Urinary bladder (tissue), 3 donors: ENCODE measurements at regions not wholly inside any gene's neighbourhood (a gene's known extent, or its start where the extent isn't known, plus 50 kb on each side); places are given as distances from the start of the nearest gene placed in this dataset.
"Not testable (repeated sequence)": the region's sequence is repeated elsewhere in the genome, so short reads cannot be mapped to it uniquely, and the experiment has no call there.

Source experiments
- DNase-seq: peaks from one replicate; pipeline ENCODE4 v3.0.0-alpha.2; 2015; ENCODE audit errors: extremely low spot score
- H3K27ac ChIP-seq: one replicate; pipeline ENCODE4 v1.5.1; 2013; ENCODE audit warnings: low read depth, mild to moderate bottlenecking, moderate library complexity
- H3K36me3 ChIP-seq: one replicate; pipeline ENCODE4 v1.6.1; 2013; ENCODE audit warnings: mild to moderate bottlenecking, moderate library complexity; ENCODE audit not compliant: insufficient read depth
- H3K4me1 ChIP-seq: one replicate; pipeline ENCODE4 v1.6.1; 2013; ENCODE audit warnings: mild to moderate bottlenecking, moderate library complexity; ENCODE audit not compliant: insufficient read depth
- H3K4me3 ChIP-seq: one replicate; pipeline ENCODE4 v1.5.1; 2013; ENCODE audit warnings: low read depth, low read length
- WGBS: extraction: QIAGEN DNeasy Blood & Tissue Kit; methylation state at CpG from one replicate; pipeline ENCODE4 v1.1.7; 2013; 5-methylcytosine and 5-hydroxymethylcytosine counted together
- donor health status: healthy with polysubstance abuse.
- donor health status: healthy.

DNA sequence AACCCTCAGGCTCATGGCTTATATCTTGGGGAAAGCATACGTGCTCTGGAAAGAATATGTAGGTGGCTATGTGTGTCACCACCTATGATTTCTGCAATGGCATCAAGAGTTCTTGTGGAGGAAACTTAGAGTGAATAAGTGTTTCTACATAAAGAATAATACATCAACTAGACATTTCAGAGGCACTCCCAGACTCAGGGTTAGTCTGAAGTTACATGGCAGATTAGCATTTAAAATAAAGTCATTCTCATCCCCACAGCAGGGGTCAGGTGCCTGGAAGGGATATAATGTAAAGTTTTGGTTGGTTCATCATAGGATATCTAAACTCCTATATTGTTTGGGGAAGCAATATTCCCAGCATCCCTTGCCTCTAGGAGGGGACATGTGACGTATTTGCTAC, 182.1 kb downstream of the PCTP start:
- Histone ChIP-seq H3K27ac (no peak overlapping the region), H3K4me3 (no peak overlapping the region), H3K36me3 (no peaks in the 10 kb centered on the region), H3K4me1 (no peaks in the 10 kb centered on the region)
- 87% methylated on average over 2 of the region's 2 CpGs for WGBS
- no peak for DNase-seq

DNA sequence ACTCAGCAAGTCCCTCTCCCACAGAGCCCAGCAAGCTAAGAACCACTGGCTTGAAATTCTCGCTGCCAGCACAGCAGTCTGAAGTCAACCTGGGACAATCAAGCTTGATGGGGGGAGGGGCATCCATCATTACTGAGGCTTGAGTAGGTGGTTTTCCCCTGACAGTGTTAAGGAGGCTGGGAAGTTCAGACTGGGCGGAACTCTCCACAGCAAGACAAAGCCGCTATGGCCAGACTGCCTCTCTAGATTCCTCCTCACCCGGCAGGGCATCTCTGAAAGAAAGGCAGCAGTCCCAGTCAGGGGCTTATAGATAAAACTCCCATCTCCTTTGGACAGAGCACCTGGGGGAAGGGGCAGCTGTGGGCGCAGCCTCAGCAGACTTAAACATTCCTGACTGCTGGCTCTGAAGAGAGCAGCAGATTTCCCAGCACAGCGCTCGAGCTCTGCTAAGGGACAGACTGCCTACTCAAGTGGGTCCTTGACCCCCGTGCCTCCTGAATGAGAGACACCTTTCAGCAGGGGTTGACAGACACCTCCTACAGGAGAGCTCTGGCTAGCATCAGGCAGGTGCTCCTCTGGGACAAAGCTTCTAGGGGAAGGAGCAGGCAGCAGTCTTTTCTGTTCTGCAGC, 188.4 kb downstream of the PCTP start:
- not testable (repeated sequence) for H3K4me3 ChIP-seq, DNase-seq, H3K27ac ChIP-seq, H3K36me3 ChIP-seq, H3K4me1 ChIP-seq
- WGBS: 60% methylated on average over 8 of the region's 8 CpGs

DNA sequence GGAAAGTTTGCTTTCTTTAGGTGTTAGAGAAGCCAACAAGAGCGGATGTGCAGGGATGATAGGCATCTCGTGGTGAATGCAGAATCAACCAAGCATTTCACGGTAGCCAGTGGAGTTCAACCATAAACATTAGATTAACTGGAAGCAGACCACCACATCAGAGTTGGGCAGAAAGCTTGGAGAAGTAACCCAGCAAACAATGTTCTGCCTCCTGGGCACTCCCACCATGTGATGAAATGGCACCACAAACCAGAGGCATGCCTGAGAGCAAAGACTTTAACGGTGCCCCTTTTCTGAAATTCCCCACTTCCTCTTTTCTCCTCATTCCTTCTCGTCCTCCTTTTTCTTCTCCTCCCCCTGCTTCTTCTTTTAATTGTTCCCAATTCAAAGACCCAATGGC, 193.5 kb upstream of the ANKFN1 start:
- WGBS: 78% methylated on average over 5 of the region's 5 CpGs
- H3K27ac ChIP-seq: no peak overlapping the region
- no peaks in the 10 kb centered on the region for H3K4me1 ChIP-seq
- H3K4me3 ChIP-seq: no peak overlapping the region
- H3K36me3 ChIP-seq: no peaks in the 10 kb centered on the region
- no peak for DNase-seq

DNA sequence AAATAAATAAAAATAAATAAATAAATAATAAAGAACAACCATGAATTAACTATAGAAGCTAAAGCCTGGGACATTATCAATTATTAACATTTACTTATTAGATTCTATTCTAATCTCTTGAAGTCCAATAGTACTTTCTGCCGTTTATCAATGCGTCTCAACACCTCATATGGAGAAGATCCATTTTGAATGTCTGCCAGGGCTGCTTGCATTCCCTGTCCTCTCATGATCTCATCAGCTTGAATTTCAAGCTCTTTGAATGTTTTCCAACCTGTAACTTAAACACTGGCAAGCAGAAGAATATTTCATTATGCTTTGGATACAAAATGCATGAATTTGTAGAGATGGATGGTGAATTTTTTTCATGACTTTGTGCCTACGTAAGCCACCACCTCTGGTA, 191.9 kb upstream of the ANKFN1 start:
- Histone ChIP-seq H3K36me3 (no peaks in the 10 kb centered on the region), H3K4me1 (no peaks in the 10 kb centered on the region), H3K27ac (no peak overlapping the region), H3K4me3 (no peak overlapping the region)
- 60% methylated on average over 3 of the region's 3 CpGs for WGBS
- DNase-seq: no peak

DNA sequence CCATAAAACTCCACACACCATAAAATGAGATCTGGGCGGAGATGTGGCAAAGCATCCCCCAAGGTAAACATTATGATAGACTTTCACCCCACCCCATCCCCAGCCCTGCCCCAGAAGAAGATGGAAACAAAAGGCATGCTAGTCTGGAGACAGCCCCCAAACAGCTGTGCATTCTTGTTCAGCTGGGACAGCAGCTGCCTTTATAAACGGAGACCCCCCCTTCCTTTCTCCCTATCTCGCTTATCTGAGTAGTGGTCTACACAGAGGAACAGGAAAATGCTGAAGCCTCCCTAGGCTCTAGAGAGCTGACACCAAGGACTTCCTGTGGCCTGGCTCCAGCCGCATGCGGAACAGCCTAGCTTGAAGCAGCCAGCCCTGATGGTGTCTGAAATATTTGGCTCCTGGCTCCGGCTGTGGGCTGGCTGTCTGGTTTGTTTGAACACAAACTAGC, 190.3 kb upstream of the ANKFN1 start:
- Histone ChIP-seq H3K4me1 (no peaks in the 10 kb centered on the region), H3K27ac (no peak overlapping the region), H3K36me3 (no peaks in the 10 kb centered on the region), H3K4me3 (no peak overlapping the region)
- 16% methylated on average over 6 of the region's 6 CpGs for WGBS
- no peak for DNase-seq

DNA sequence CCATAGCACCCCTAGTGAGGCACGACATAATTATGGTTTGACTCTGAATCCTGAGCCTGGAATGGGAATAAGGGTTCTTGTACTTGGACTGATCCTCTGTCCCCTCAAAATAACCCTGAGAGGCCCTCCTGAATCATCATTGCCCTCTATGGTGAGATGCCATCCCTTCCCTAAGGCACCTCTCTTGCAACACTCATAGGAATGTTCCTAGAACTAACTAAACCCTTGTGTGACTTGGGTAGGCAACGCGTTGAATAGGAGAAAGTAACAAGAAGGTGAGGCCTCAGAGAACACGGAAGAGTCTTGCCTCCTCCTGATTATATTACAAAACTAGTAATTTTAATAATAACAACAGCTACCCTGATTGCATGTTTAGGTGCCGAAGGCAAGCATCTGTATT, 189.1 kb upstream of the ANKFN1 start:
- WGBS: 95% methylated on average over 5 of the region's 5 CpGs
- H3K4me3 ChIP-seq: no peak overlapping the region

DNA sequence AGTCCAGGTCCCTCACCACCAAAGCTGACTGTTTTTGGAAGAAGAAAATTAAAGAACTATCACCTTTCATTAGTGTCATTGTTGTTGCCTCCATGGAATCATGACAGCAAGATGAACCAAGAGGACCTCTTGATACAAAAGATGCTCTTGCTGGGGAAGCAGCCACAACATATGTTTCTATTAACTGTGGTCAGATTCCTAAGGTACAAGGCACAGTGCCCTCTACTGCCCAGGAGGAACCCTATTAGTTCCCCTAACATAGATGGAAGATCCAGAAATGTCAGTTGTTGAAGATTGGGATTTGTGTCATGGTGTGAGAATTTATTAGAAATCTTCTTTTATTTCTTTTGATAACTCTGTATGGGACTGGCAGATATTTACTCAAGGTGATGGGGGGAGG, 188.2 kb upstream of the ANKFN1 start:
- no peaks in the 10 kb centered on the region for H3K36me3 ChIP-seq
- no peak overlapping the region for H3K4me3 ChIP-seq
- no peaks in the 10 kb centered on the region for H3K4me1 ChIP-seq
- no peak for DNase-seq
- no peak overlapping the region for H3K27ac ChIP-seq

More for the DNA sequence above, 189.1 kb upstream of the ANKFN1 start:
- Histone ChIP-seq H3K36me3 (no peaks in the 10 kb centered on the region), H3K4me1 (no peaks in the 10 kb centered on the region), H3K27ac (no peak overlapping the region)
- no peak for DNase-seq

DNA sequence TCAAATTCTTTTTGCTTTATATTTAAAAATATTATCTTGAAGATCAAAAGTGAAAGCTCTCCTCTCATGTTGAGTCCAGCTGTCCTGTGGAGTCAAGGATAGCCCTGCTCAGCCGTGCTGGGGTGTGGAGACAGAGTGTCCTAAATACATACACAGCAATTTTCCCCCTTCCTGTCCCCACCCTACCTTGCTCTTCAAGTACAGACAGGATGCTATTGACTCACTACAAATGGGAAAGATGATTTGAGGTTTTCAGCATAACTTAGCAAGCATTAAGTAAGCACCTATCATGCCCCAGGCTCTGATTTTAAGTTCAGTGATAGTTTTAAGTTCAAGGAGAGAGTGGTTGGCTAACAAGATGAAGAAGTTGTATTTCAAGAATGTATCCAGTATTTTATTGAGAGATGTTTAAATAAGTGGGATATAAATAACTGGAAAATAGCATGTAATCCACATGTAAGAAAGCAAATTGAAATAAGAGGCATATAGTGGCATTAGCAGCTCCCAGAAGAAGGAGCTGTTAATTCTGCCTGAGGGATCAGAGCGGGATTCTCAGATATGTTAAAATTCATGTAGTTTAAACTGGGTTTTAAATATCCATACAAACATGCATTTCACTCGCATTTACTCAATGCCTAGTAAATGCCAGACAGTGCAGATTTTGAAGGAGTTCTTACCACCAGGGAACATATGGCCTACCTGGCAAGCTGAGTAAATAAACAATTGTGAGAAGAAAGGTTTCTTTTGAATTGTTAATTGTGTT, 183.5 kb upstream of the ANKFN1 start:
- WGBS: 63% methylated on average over 3 of the region's 3 CpGs
- Histone ChIP-seq H3K4me1 (no peaks in the 10 kb centered on the region), H3K27ac (no peak overlapping the region), H3K4me3 (no peak overlapping the region), H3K36me3 (no peaks in the 10 kb centered on the region)
- no peak for DNase-seq

DNA sequence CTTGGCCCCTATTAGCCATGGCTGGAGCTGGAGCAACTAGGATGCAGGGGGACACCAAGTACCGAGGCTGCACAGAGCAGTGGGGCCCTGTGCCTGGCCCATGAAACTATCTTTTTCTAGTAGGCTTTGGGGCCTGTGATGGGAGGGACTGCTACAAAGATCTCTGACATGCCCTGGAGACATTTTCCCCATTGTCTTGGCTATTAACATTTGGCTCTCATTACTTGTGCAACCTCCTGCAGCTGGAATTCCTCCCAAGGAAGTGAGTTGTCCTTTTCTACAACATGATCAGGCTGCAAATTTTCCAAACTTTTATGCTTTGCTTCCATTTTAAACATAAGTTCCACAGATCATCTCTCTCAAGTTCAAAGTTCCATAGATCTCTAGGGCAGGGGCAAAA, 174.7 kb upstream of the ANKFN1 start:
- DNase-seq: no peak
- H3K36me3 ChIP-seq: no peaks in the 10 kb centered on the region
- no peak overlapping the region for H3K4me3 ChIP-seq
- 92% methylated on average over 1 of the region's 1 CpG for WGBS
- no peaks in the 10 kb centered on the region for H3K4me1 ChIP-seq
- H3K27ac ChIP-seq: no peak overlapping the region

DNA sequence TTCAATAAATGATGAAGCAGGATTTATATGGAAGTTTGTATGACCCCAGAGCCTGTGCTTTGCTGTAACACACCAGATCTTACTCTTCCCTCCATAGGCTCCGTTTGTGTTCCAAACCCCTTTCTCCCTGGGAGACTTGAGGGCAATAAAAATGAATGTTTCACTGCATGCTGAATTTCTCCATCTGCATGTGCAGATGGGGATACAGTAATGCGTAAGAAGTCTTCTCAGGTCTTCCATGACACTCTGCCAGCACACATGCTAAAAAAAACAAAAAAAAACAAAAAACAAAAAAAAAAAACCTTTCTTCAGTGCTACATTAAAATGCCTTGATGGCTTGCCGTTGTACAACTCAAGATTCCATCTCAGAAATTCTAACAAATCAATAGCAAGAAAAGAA, 170.2 kb upstream of the ANKFN1 start:
- 74% methylated on average over 3 of the region's 3 CpGs for WGBS
- H3K36me3 ChIP-seq: no peaks in the 10 kb centered on the region
- DNase-seq: no peak
- H3K4me3 ChIP-seq: no peak overlapping the region
- H3K4me1 ChIP-seq: no peaks in the 10 kb centered on the region
- H3K27ac ChIP-seq: no peak overlapping the region

DNA sequence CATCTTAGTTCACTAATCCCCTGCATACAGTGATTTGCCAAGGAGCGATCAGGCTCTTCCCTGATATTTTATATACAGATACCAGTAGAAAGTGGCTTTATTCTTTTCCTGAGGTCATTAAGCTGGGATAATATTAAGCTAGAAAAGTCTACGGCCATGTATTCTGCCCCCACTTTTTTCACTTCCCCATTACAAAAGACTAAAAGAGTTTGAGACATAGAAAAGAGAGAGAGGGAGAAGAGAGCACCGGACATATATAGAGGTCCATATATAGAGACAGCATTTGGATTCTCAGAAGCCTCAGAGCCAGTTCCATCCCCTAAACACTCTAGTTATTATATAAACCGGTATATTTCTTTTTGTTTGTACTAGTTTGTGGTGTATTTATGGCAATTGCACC, 166.5 kb upstream of the ANKFN1 start:
- 69% methylated on average over 4 of the region's 4 CpGs for WGBS
- no peak for DNase-seq
- H3K36me3 ChIP-seq: no peaks in the 10 kb centered on the region

DNA sequence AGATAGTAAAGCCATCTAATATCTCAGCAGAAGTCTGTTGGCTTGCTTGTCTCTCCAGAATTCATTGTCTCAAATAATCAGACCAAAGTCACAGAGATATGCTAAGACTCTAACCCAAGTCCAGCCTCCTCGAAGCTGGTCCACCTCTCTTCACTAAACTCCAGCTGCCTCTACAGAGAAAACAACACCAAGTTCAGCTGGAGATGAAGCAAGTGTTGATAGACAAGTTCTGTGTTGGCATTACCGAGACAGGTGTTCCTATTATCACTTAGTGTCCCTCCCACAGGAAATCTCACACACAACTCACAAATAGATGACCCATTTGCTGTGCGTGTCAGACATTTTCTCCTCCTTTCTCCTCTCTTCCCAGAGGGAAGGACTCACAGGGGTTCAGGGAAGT, 164.4 kb upstream of the ANKFN1 start:
- WGBS: 79% methylated on average over 3 of the region's 3 CpGs
- no peak overlapping the region for H3K27ac ChIP-seq
- H3K4me1 ChIP-seq: no peaks in the 10 kb centered on the region
- no peak for DNase-seq
- H3K4me3 ChIP-seq: no peak overlapping the region
- no peaks in the 10 kb centered on the region for H3K36me3 ChIP-seq

More for the DNA sequence above, 166.5 kb upstream of the ANKFN1 start:
- Histone ChIP-seq H3K4me1 (no peaks in the 10 kb centered on the region), H3K4me3 (no peak overlapping the region), H3K27ac (no peak overlapping the region)

DNA sequence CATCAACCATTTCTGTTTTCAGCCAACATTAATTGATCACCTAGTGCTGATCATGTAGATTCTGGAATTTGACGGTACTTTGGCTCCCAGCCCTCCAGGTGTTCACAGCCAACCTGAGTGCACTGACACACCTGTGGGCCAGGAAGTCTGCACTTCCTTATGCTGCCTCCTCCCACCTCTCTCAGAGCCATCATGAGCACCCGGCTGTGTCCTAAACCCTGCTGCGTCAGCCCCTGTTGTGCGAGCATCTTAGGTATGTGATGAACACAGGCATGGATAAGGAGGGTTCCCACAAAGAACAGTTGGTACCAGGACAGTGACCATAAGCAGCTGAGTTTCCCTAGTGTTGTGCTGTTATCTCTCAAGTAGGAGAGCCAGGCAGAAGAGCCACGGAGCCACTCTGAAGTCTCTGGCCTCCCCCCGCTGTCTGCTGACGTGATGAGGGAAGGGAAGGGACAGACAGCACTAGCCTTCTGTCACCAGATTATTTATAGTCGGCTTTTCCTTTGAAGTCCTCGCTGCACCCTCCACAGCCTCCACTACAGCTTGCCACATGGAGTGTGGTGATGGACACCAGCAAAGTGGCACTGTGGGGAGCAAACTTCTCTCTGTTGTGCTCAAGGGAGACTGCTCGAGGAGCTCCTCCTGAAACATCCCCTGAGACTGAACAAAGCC, 162.8 kb upstream of the ANKFN1 start:
- Histone ChIP-seq H3K27ac (no peak overlapping the region), H3K4me3 (no peak overlapping the region), H3K4me1 (no peaks in the 10 kb centered on the region), H3K36me3 (no peaks in the 10 kb centered on the region)
- no peak for DNase-seq
- 37% methylated on average over 10 of the region's 10 CpGs for WGBS

DNA sequence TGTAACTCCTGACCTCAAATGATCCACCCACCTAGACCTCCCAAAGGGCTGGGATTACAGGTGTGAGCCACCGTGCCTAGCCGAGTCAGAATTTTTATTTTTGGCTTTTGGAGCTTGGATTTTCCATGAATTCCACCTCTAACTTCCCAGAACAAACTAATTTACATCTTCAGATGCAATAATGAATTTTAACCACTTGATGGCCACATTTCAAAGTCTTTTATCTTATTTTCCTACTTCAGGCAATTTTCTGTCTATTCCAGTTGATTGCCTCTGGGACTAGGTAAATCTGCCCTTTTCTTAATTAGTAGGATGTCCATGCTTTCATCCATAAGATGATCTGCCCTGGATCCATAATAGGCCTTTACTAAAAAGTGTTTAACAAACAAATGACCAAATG, 156.4 kb upstream of the ANKFN1 start:
- Histone ChIP-seq H3K4me3 (no peak overlapping the region), H3K36me3 (no peaks in the 10 kb centered on the region), H3K27ac (no peak overlapping the region), H3K4me1 (no peaks in the 10 kb centered on the region)
- DNase-seq: no peak
- WGBS: 67% methylated on average over 2 of the region's 2 CpGs
